Heart left ventricle (tissue), 13 donors: ENCODE measurements at regions not wholly inside any gene's neighbourhood (a gene's known extent, or its start where the extent isn't known, plus 50 kb on each side); places are given as distances from the start of the nearest gene placed in this dataset.

Source experiments
- POLR2A ChIP-seq, 2 donors: fragments of 450-650 bp; IDR thresholded peaks; one replicate each; pipeline ENCODE4 v1.6.1; 2017; ENCODE audit warnings: antibody characterized with exemption in 2 of 2, mild to moderate bottlenecking in 2 of 2, moderate library complexity in 2 of 2
- TF ChIP-seq, protein P1 (sequence below), 12 donors: fragments of 200-600 bp; sonication (generic) in 4 of 12; IDR thresholded peaks; one replicate each; pipeline versions ENCODE4 v1.5.0 to v1.8.0; 2018 to 2022; ENCODE audit warnings: antibody characterized with exemption in 12 of 12, mild to moderate bottlenecking in 5 of 12
- donor health status: ischemic (EF 13 %, LVEDD 7.1; RV severe dilation, severe dysfunction).
- donor health status: DM: no; HTN: yes; CAD: no.
- donor health status: DM: no; HTN: no; CAD: no.
- donor health status: ischemic (EF 25% LVEDD 6.9; RV normal size, moderate dysfunction).
- donor health status: ischemic (EF 25% LVEDD 5.7; RV mildly dilated, moderate dysfunction).
- donor health status: ischemic (EF 35%, LVEDD 5.7; RV mildly dilated, moderate dysfunction).
- donor health status: nonischemic (EF 11% LVEDD 7.7; RV severe dilation, severe dysfunction).
- donor health status: DM: yes; HTN: yes; CAD: no.
- donor health status: PGD.
- donor health status: ischemic (EF 29% LVEDD 5.4; RV normal size, mild dysfunction).
- donor health status: nonischemic (EF 23%, LVEDD 6.1; RV moderate dilation, normal function).

DNA sequence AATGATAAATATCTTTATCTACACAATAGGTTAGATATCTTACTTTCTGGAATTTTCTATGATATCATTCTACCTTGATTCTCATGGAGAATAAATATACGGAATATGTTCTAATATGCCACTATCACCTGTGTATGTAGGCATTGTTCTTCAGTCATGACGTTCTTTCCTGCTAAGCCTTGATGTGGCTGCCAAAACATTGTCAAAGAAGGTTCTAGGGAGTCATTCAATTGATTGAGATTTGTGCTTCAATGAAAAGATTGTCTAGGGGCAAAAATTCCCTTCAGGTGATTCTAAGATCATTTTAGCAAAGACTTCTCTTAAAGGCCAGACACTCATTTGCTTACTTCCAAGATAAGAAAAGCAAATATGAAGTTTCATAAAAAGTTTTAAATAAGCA, 118.1 kb downstream of the MAT2B start:
- no peak for TF ChIP-seq POLR2A (IDR thresholded peaks at IDR 0.05)
- TF ChIP-seq, protein P1, sequence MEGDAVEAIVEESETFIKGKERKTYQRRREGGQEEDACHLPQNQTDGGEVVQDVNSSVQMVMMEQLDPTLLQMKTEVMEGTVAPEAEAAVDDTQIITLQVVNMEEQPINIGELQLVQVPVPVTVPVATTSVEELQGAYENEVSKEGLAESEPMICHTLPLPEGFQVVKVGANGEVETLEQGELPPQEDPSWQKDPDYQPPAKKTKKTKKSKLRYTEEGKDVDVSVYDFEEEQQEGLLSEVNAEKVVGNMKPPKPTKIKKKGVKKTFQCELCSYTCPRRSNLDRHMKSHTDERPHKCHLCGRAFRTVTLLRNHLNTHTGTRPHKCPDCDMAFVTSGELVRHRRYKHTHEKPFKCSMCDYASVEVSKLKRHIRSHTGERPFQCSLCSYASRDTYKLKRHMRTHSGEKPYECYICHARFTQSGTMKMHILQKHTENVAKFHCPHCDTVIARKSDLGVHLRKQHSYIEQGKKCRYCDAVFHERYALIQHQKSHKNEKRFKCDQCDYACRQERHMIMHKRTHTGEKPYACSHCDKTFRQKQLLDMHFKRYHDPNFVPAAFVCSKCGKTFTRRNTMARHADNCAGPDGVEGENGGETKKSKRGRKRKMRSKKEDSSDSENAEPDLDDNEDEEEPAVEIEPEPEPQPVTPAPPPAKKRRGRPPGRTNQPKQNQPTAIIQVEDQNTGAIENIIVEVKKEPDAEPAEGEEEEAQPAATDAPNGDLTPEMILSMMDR (IDR thresholded peaks at IDR 0.05), result no peak
